ENCODE measurements at regions not wholly inside any gene's neighbourhood (a gene's known extent, or its start where the extent isn't known, plus 50 kb on each side); places are given as distances from the start of the nearest gene placed in this dataset.

DNA sequence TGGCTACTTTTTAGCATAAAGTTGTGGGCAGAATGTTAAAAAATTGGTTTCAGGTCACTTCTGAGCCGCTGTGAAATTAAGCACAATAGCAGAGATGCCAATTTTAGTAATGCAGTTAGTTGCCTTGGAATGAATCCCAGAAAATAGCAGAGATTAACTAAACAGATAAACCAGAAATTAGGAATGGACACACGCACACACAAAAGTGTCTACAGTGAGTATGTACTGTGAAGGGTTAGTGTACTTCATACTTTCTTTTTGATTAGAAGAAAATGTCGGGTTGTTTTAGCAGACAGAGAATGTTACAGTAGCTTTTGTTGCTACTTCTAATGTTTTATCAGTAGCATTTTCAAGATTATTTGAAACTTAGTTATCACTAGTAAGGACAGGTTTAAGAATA lies 106.7 kb downstream of the LEPR start:
- 37 to 52% methylated on average over 3 of the region's 3 CpGs for WGBS, 2 donors
- TF ChIP-seq, protein P1, sequence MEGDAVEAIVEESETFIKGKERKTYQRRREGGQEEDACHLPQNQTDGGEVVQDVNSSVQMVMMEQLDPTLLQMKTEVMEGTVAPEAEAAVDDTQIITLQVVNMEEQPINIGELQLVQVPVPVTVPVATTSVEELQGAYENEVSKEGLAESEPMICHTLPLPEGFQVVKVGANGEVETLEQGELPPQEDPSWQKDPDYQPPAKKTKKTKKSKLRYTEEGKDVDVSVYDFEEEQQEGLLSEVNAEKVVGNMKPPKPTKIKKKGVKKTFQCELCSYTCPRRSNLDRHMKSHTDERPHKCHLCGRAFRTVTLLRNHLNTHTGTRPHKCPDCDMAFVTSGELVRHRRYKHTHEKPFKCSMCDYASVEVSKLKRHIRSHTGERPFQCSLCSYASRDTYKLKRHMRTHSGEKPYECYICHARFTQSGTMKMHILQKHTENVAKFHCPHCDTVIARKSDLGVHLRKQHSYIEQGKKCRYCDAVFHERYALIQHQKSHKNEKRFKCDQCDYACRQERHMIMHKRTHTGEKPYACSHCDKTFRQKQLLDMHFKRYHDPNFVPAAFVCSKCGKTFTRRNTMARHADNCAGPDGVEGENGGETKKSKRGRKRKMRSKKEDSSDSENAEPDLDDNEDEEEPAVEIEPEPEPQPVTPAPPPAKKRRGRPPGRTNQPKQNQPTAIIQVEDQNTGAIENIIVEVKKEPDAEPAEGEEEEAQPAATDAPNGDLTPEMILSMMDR (IDR thresholded peaks at IDR 0.05): no peak
- DNase-seq (no peak), ATAC-seq (peak in 5 of 8 donors; percentile 48 to 79 (median 73))
- H3K9me3 ChIP-seq: peaks cover 0 to 6% (median 0%) of the 10 kb centered on the region in 11 donors
- H3K27me3 ChIP-seq: peaks cover 0 to 46% (median 21%) of the 10 kb centered on the region in 7 donors
- peak overlapping the region in 6 of 10 donors; percentile 1 to 51 (median 40) for H3K27ac ChIP-seq
- intact Hi-C loops (cut with DNase I): loop anchor here in 1 of 10 donors (5.0 to 10.0 kb wide), 2 partner anchors 52 to 95 kb away; no protein-coding TSS in a partner anchor
- H3K4me3 ChIP-seq: peak overlapping the region in 6 of 10 donors; percentile 1 to 69 (median 62)
- H3K36me3 ChIP-seq: no peaks in the 10 kb centered on the region
- H3K4me1 ChIP-seq: peaks cover 0 to 35% (median 13%) of the 10 kb centered on the region in 9 donors

DNA sequence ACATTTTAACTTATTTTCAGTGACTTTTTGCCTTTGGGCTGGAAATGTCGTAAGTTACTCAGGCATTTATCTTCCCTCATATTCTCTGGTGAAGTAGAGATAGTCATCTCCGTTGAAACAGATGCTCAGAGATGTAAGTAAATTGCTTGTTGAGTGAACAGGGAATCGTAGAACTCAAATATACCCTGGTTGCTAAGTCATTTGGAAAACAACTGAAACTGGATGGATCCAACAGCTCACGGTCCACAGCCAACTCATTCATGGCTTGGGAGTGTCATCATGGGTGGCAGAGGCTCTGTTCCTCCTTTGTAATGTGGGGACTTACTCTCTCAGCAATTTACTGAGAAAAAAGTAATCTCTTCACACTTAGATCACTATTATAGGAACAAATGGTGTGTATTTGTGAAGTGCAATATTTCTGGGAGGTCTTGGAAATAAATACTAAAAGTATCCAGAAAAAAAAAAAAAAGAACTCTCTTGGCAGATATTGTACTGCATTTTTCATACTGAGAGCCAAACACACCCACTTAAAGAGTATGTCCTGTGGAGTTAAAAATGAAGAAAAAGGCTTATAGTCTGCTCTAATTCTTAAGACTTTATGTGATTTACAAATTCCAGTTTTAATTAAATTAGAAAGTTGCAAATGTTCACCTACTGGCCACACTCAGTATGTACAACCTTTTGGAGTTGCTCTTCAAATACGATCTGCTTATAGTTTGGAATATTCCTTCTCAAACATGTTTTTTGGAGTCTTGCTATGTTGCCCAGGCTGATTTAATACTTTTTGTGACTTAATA lies 107.4 kb downstream of the LEPR start:
- WGBS, 2 donors: 40 to 52% methylated on average over 5 of the region's 5 CpGs

DNA sequence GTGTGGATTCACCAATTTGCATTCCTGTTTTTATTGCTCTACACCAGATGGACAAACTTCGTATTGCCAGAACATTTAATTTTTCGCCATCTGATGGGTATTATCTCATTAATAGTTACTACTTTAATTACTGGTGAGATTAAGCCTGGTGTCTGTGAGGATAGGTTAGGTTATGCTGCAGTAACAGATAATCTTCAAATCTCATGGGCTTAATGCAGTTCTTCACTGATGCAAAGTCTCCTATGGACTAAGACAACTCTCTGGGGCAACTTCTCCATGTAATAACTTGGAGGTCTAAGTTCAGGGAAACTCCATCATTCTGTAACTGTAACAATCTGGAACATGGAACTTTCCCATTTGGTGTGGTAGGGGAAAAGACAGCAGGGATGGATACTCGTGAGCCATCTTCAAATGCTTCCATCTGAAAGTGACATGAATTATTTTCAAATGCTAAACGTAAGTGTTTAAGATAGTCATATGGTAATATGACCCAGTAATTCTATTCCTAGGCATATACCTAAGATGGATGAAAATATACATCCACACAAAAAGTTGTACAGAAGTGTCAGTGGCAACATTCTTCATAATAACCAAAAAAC lies 111.6 kb downstream of the LEPR start:
- TF ChIP-seq, protein P1 (IDR thresholded peaks at IDR 0.05): no peak
- Histone ChIP-seq H3K27ac (no peak overlapping the region), H3K27me3 (peaks cover 0 to 12% (median 0%) of the 10 kb centered on the region in 7 donors), H3K9me3 (peaks cover 0 to 25% (median 0%) of the 10 kb centered on the region in 11 donors), H3K4me1 (peaks cover 0 to 13% (median 1%) of the 10 kb centered on the region in 9 donors), H3K36me3 (no peaks in the 10 kb centered on the region), H3K4me3 (no peak overlapping the region)
- no peak for ATAC-seq
- intact Hi-C loops (cut with DNase I): no loop called here
- WGBS, 2 donors: 69 to 96% methylated on average over 4 of the region's 4 CpGs
- DNase-seq: no peak

More for the DNA sequence above, 107.4 kb downstream of the LEPR start:
- H3K4me1 ChIP-seq: peaks cover 0 to 35% (median 13%) of the 10 kb centered on the region in 9 donors
- ATAC-seq (peak in 3 of 8 donors; percentile 39 to 41 (median 40)), DNase-seq (no peak)
- TF ChIP-seq, protein P1 (IDR thresholded peaks at IDR 0.05): peak in 3 of 9 donors; percentile 13 to 31 (median 31)
- peaks cover 0 to 46% (median 21%) of the 10 kb centered on the region in 7 donors for H3K27me3 ChIP-seq
- H3K4me3 ChIP-seq: peak overlapping the region in 6 of 10 donors; percentile 1 to 69 (median 62)
- peak overlapping the region in 6 of 10 donors; percentile 1 to 51 (median 40) for H3K27ac ChIP-seq
- H3K9me3 ChIP-seq: peaks cover 0 to 12% (median 0%) of the 10 kb centered on the region in 11 donors
- no peaks in the 10 kb centered on the region for H3K36me3 ChIP-seq
- intact Hi-C loops (cut with DNase I): loop anchor here in 1 of 10 donors (5.0 to 10.0 kb wide), 2 partner anchors 53 to 96 kb away; no protein-coding TSS in a partner anchor

DNA sequence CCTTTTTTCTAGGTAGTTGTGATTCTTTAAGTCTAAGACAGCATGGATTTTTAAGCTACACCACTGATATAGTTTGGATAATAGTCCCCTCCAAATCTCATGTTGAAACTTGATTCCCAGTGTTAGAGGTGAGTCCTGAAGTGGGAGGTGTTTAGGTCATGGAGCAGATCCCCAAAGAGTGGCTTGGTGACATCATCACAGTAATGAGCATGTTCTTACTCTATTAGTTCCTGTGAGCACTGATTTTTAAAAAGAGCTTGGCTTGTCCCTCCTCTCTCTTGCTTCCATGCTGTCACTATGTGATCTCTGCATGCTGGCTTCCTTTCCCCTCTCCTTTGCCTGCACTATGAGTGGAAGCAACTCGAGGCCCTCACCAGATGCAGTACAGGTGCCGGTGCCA lies 115.5 kb downstream of the LEPR start:
- Histone ChIP-seq H3K27me3 (no peaks in the 10 kb centered on the region), H3K4me1 (peaks cover 0 to 9% (median 0%) of the 10 kb centered on the region in 9 donors), H3K27ac (no peak overlapping the region), H3K4me3 (no peak overlapping the region), H3K36me3 (no peaks in the 10 kb centered on the region), H3K9me3 (peaks cover 0 to 25% (median 0%) of the 10 kb centered on the region in 11 donors)
- intact Hi-C loops (cut with DNase I): no loop called here
- TF ChIP-seq, protein P1 (IDR thresholded peaks at IDR 0.05): no peak
- WGBS, 2 donors: 80 to 83% methylated on average over 2 of the region's 2 CpGs
- ATAC-seq (no peak), DNase-seq (no peak)

Data from heart right ventricle (tissue), 16 donors.